Fibroblast of mammary gland (primary cell): ENCODE measurements at regions not wholly inside any gene's neighbourhood (a gene's known extent, or its start where the extent isn't known, plus 50 kb on each side); places are given as distances from the start of the nearest gene placed in this dataset.

Experiments used
- DNase-seq: peaks from one replicate; pipeline ENCODE4 v3.0.0-alpha.2; 2010; ENCODE audit warnings: low read depth
- H3K4me3 ChIP-seq: 2 replicates; pipeline ENCODE4 v1.5.1; 2011; ENCODE audit warnings: low read depth, mild to moderate bottlenecking, low read length, moderate library complexity; ENCODE audit not compliant: control insufficient read depth
- TF ChIP-seq, protein P1 (sequence below): conservative IDR thresholded peaks from 2 replicates; pipeline ENCODE4 v1.5.1; 2011; ENCODE audit warnings: low read depth, low read length, inconsistent platforms; ENCODE audit not compliant: control insufficient read depth, insufficient read depth

DNA sequence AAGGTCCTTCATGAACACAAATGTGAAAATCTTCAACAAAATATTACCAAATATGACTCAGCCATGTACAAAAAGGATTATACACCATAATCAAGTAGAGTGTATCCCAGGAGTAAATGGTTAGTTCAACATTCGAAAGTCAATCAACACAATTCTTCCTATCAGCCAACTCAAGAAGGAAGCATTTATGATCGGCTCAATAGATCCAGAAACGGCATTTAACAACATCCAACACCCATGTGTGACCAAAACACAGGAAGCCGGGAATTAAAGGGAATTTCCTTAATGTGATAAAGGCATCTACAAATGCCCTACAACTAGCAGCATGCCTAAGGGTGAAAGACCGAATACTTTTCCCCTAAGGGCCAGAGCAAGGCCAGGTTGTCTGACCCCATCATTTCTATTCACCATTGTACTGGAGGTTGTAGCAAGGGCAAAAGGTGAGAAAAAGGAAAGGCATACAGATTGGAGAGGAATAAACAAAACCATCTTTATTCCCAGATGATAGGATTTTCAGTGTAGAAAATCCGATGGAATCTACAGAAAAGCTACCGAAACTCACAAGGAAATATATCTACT, 69.9 kb upstream of the CLDN5 start:
- no peak for DNase-seq
- TF ChIP-seq, protein P1, sequence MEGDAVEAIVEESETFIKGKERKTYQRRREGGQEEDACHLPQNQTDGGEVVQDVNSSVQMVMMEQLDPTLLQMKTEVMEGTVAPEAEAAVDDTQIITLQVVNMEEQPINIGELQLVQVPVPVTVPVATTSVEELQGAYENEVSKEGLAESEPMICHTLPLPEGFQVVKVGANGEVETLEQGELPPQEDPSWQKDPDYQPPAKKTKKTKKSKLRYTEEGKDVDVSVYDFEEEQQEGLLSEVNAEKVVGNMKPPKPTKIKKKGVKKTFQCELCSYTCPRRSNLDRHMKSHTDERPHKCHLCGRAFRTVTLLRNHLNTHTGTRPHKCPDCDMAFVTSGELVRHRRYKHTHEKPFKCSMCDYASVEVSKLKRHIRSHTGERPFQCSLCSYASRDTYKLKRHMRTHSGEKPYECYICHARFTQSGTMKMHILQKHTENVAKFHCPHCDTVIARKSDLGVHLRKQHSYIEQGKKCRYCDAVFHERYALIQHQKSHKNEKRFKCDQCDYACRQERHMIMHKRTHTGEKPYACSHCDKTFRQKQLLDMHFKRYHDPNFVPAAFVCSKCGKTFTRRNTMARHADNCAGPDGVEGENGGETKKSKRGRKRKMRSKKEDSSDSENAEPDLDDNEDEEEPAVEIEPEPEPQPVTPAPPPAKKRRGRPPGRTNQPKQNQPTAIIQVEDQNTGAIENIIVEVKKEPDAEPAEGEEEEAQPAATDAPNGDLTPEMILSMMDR = no peak
- no peak overlapping the region for H3K4me3 ChIP-seq

GRCh38 chr22:19595532-19595931, 71.3 kb upstream of the CLDN5 start:
- TF ChIP-seq, protein P1 = no peak

DNA sequence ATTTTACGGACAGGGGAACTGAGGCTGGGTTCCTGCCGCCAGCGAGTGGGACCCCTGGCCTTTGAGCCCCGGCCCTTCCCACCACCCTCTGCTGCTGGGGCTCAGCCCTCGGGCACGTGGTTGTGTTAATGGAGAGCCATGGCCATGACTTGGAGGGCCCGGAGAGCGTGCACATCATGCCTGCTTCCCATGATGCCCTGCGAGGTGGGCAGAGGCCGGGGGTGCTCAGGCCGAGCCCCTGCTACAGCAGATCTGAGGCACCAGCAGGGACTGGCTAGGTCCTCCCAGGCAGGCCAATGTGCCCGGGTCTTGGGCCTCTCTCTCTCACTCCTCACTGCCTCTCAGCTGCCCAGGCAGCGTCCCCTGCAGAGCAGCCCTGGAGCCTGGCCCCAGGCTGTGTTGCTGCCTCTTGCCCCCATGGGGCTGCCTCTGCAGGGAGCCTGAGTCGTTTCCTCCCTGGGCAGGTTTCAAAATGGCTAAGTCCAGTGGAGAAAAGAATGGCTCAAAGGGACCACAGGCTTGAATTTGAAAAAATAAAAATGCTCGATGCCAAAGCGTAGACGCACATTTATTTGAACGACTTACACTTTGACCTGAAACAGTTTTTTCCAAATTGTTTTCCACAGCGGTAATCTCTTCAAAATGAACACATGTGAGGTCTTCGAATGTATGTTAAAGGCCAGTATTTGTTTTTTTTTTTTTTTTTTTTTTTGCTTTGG, 72.6 kb upstream of the CLDN5 start:
- TF ChIP-seq, protein P1 = no peak
- no peak overlapping the region for H3K4me3 ChIP-seq
- no peak for DNase-seq

More at GRCh38 chr22:19595532-19595931, 71.3 kb upstream of the CLDN5 start:
- no peak for DNase-seq
- no peak overlapping the region for H3K4me3 ChIP-seq

GRCh38 chr22:19597399-19597735, 73.2 kb upstream of the CLDN5 start:
- no peak for DNase-seq
- no peak overlapping the region for H3K4me3 ChIP-seq
- TF ChIP-seq, protein P1 = no peak

GRCh38 chr22:19598054-19598855, 74.0 kb upstream of the CLDN5 start:
- TF ChIP-seq, protein P1 = no peak
- no peak for DNase-seq

DNA sequence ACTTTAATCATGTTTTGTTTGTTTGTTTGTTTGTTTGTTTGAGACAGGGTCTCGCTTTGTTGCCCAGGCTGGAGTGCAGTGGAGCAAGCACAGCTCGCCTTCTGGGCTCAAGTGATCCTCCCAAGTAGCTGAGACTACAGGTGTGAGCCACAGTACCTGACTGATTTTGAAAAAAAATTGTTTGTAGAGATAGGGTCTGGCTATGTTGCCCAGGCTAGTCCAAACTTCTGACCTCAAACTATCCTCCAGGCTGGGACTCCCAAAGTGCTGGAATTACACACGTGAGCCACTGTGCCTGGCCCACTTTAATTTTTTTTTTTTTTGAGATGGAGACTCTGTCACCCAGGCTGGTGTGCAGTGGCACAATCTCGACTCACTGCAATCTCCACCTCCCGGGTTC, 74.8 kb upstream of the CLDN5 start:
- H3K4me3 ChIP-seq = no peak overlapping the region
- TF ChIP-seq, protein P1 = no peak
- DNase-seq = no peak

More at GRCh38 chr22:19598054-19598855, 74.0 kb upstream of the CLDN5 start:
- no peak overlapping the region for H3K4me3 ChIP-seq
